Cardiac muscle cell (in vitro differentiated cells and primary cell): ENCODE measurements at regions not wholly inside any gene's neighbourhood (a gene's known extent, or its start where the extent isn't known, plus 50 kb on each side); places are given as distances from the start of the nearest gene placed in this dataset.

Experiments used
- DNase-seq, 2 donors: peaks; one replicate each; pipeline versions ENCODE4 v3.0.0 to v3.0.0-alpha.2; 2010 to 2017; ENCODE audit warnings: low read depth in 1 of 2, low spot score in 1 of 2
- H3K27ac ChIP-seq: fragments of 200-600 bp; sonication (generic); 2 replicates; pipeline ENCODE4 v1.5.1; 2016
- H3K27me3 ChIP-seq: fragments of 200-600 bp; sonication (generic); 2 replicates; pipeline ENCODE4 v1.6.0; 2016; ENCODE audit warnings: control low read depth
- H3K36me3 ChIP-seq: fragments of 200-600 bp; sonication (generic); 2 replicates; pipeline ENCODE4 v1.5.1; 2016; ENCODE audit warnings: control low read depth
- H3K4me1 ChIP-seq: fragments of 200-600 bp; sonication (generic); 2 replicates; pipeline ENCODE4 v1.8.1; 2017; ENCODE audit warnings: low read depth, mild to moderate bottlenecking, mixed run types
- H3K4me3 ChIP-seq: fragments of 200-600 bp; sonication (generic); 2 replicates; pipeline ENCODE4 v1.5.1; 2016; ENCODE audit warnings: mild to moderate bottlenecking
- H3K9me3 ChIP-seq: fragments of 200-600 bp; sonication (generic); 2 replicates; pipeline ENCODE4 v1.5.1; 2017; ENCODE audit warnings: low read depth, mild to moderate bottlenecking, control low read depth
- TF ChIP-seq, protein P1 (sequence below): IDR thresholded peaks from 2 replicates; pipeline ENCODE4 v1.5.1; 2012; ENCODE audit warnings: low read depth, mild to moderate bottlenecking, low read length

DNA sequence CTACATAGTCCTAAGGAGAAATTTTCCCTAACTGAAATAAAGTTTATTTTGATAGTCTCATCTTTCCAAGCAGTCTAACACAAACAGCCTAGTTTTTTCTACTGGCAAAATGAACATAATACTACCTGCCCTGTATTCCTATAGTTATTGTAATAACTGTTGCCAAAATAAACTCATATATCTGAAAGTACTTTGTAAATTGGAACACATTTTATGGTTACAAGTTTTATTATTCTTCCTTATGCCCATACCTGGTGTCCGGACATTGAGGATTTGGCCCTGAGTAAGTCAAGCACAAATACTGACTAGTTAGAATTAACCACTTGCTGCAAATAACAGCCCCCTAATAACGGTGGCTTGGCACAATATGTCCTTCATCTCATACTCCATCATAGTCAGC, 120.4 kb upstream of the TOM1L1 start:
- no peaks in the 10 kb centered on the region for H3K36me3 ChIP-seq
- TF ChIP-seq, protein P1, sequence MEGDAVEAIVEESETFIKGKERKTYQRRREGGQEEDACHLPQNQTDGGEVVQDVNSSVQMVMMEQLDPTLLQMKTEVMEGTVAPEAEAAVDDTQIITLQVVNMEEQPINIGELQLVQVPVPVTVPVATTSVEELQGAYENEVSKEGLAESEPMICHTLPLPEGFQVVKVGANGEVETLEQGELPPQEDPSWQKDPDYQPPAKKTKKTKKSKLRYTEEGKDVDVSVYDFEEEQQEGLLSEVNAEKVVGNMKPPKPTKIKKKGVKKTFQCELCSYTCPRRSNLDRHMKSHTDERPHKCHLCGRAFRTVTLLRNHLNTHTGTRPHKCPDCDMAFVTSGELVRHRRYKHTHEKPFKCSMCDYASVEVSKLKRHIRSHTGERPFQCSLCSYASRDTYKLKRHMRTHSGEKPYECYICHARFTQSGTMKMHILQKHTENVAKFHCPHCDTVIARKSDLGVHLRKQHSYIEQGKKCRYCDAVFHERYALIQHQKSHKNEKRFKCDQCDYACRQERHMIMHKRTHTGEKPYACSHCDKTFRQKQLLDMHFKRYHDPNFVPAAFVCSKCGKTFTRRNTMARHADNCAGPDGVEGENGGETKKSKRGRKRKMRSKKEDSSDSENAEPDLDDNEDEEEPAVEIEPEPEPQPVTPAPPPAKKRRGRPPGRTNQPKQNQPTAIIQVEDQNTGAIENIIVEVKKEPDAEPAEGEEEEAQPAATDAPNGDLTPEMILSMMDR, result no peak
- no peak overlapping the region for H3K4me3 ChIP-seq

GRCh38 chr17:54781389-54781788, 119.3 kb upstream of the TOM1L1 start:
- no peaks in the 10 kb centered on the region for H3K4me1 ChIP-seq
- no peak for DNase-seq
- TF ChIP-seq, protein P1, result no peak
- H3K36me3 ChIP-seq, result no peaks in the 10 kb centered on the region
- no peak overlapping the region for H3K4me3 ChIP-seq
- H3K27ac ChIP-seq, result no peak overlapping the region
- no peaks in the 10 kb centered on the region for H3K27me3 ChIP-seq
- no peaks in the 10 kb centered on the region for H3K9me3 ChIP-seq

More for the DNA sequence above, 120.4 kb upstream of the TOM1L1 start:
- no peak overlapping the region for H3K27ac ChIP-seq
- H3K4me1 ChIP-seq, result no peaks in the 10 kb centered on the region
- DNase-seq, result no peak
- no peaks in the 10 kb centered on the region for H3K27me3 ChIP-seq
- no peaks in the 10 kb centered on the region for H3K9me3 ChIP-seq

DNA sequence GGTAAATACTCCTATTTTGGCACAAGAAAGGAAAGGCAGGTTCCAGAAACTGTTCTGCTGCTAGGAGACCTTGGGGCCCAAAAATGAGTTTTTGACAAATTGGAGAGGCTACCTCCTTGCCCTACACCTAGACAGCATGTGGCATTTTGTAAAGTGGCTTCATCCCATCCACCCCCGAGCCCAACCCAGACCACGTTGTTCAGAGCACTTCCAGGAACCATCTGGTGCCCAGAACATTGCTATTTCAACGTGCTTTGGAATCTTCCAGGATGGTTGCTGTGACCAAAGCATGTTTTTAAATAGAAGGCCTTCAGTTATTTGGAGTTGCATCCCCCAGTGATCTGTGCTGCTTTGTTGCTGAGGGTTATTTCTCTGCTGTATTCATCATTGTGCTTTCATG, 116.3 kb upstream of the TOM1L1 start:
- Histone ChIP-seq H3K4me3 (no peak overlapping the region), H3K9me3 (no peaks in the 10 kb centered on the region), H3K4me1 (no peaks in the 10 kb centered on the region), H3K27me3 (no peaks in the 10 kb centered on the region), H3K36me3 (no peaks in the 10 kb centered on the region), H3K27ac (no peak overlapping the region)
- TF ChIP-seq, protein P1, result no peak
- DNase-seq, result no peak

DNA sequence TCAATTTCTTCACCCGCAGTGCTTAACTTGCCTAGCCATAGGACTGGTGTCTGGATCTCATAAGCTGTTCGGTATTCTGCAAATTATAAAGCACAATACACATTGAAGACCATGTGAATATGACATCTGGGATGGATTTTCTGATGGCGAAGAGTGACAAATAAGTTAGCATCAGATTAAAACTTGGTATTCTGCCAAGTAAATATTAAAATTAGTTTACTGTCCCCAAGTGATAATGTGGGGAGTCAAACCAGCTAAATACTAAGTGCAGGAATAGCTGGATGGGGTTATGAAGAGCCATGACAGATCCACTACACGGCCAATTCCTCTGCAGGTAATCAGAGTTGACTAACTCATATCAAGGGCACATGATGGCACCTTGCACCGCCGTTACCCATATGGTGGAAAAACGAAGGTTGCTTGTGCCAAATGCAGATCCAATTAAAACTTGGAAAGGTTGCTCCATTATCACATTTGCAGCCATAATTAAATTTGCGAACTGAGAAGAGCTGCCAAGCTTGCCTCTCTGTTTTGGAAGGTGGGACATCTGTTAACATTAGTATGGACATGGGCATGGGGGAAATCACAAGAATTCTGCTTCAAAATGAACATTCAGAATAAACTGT, 114.9 kb upstream of the TOM1L1 start:
- H3K27ac ChIP-seq, result no peak overlapping the region
- H3K4me3 ChIP-seq, result no peak overlapping the region
- H3K27me3 ChIP-seq, result no peaks in the 10 kb centered on the region
- no peaks in the 10 kb centered on the region for H3K36me3 ChIP-seq
- H3K9me3 ChIP-seq, result no peaks in the 10 kb centered on the region
- no peak for DNase-seq
- H3K4me1 ChIP-seq, result no peaks in the 10 kb centered on the region
- TF ChIP-seq, protein P1, result no peak

- Histone ChIP-seq H3K36me3 (no peaks in the 10 kb centered on the region), H3K4me3 (no peak overlapping the region), H3K27me3 (no peaks in the 10 kb centered on the region), H3K4me1 (no peaks in the 10 kb centered on the region), H3K27ac (no peak overlapping the region), H3K9me3 (no peaks in the 10 kb centered on the region)
- TF ChIP-seq, protein P1, result no peak
- no peak for DNase-seq
These were observed 111.4 kb upstream of the TOM1L1 start for GRCh38 chr17:54789101-54789880.
